Fibroblast of villous mesenchyme (primary cell): ENCODE measurements at regions not wholly inside any gene's neighbourhood (a gene's known extent, or its start where the extent isn't known, plus 50 kb on each side); places are given as distances from the start of the nearest gene placed in this dataset.

ENCODE experiments used
- DNase-seq: peaks from one replicate; pipeline ENCODE4 v3.0.0-alpha.2; 2010; ENCODE audit warnings: low read depth
- H3K4me3 ChIP-seq: 2 replicates; pipeline ENCODE4 v1.5.1; 2011; ENCODE audit warnings: low read depth, mild to moderate bottlenecking, low read length
- CTCF ChIP-seq: IDR thresholded peaks from 2 replicates; pipeline ENCODE4 v1.5.1; 2012; ENCODE audit warnings: low read depth, mild to moderate bottlenecking, low read length; ENCODE audit not compliant: insufficient read depth

- TF ChIP-seq CTCF: no peak
- H3K4me3 ChIP-seq: no peak overlapping the region
Observed at GRCh38 chr2:105962221-105962620, 217.5 kb downstream of the NCK2 start.

GRCh38 chr2:105961599-105962146 is 217.0 kb downstream of the NCK2 start:
- TF ChIP-seq CTCF: no peak
- H3K4me3 ChIP-seq: no peak overlapping the region
- DNase-seq: no peak

More at GRCh38 chr2:105962221-105962620, 217.5 kb downstream of the NCK2 start:
- DNase-seq: no peak

GRCh38 chr2:105959357-105959756 is 214.6 kb downstream of the NCK2 start:
- DNase-seq: no peak
- H3K4me3 ChIP-seq: no peak overlapping the region
- TF ChIP-seq CTCF: no peak

DNA sequence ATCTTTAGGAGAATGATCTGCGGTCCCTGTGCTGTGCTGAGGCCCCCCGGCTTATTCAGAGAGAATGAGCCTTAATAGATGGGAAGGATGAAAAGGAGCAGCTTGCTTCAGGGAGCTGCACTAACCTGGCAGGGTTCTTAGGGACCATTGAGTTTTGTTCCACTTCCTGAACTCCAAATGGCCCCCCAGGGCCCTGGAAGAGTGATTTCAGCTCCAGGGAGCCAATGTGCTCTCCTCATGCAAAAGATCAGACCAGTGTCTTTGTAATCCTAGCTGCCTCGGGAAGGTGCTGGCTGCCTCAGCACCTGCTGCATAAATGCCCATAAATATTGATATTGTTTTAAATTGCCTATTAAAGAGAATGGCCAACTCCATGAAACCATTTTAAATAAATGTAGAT is 210.2 kb downstream of the NCK2 start:
- H3K4me3 ChIP-seq: no peak overlapping the region
- no peak for DNase-seq
- no peak for TF ChIP-seq CTCF

DNA sequence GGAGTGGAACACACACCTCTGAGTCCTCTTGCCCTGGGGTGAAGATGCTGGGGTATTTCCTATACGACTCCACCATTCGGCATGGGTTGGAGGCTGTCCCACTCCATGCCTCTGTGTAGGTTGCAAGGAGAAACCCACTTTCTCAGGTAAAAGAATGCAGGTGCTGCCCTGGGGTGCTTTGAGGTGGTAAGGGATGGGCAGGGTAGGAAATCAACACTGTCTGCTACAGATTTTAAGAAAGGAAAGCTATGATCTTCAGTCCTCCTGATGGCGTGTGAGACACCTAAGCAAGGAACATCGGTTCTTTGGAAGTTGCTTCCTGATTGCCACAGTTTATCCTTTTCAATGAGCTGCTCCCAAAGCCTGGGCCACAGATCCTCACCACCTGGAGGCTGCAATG is 209.2 kb downstream of the NCK2 start:
- no peak for TF ChIP-seq CTCF
- no peak for DNase-seq
- H3K4me3 ChIP-seq: no peak overlapping the region

DNA sequence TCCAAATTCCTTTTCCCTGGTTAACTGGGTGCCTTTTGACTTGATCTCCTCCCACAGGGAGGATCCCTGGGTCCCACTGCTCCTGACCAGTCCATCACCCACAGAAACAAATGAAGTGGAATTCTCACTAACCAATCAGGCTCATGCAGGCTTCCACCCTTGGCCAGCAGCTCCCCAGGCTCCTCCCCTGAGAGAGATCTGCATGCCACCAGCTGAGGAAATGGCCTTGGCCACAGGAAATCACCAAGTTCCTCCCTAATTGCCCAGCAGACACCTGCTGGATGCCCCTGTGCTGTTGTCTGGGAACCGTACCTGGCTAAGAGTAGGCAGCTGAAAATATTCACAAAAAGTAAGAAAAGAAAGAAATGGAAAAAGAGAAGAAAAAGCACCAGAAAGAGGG is 207.4 kb downstream of the NCK2 start:
- no peak for DNase-seq
- H3K4me3 ChIP-seq: no peak overlapping the region
- no peak for TF ChIP-seq CTCF

- DNase-seq: no peak
- no peak overlapping the region for H3K4me3 ChIP-seq
- no peak for TF ChIP-seq CTCF
Observed at GRCh38 chr2:105951384-105951694, 206.6 kb downstream of the NCK2 start.
